Ovary (tissue), 7 donors: ENCODE measurements at regions not wholly inside any gene's neighbourhood (a gene's known extent, or its start where the extent isn't known, plus 50 kb on each side); places are given as distances from the start of the nearest gene placed in this dataset.

Experiments used
- DNase-seq, 5 donors: peaks; one replicate each; pipeline ENCODE4 v3.0.0-alpha.2; 2019 to 2020
- H3K27ac ChIP-seq, 2 donors: fragments of 200-600 bp; one replicate each; pipeline versions ENCODE4 v1.5.1 to v1.8.0; 2019 to 2022
- H3K27me3 ChIP-seq: fragments of 200-600 bp; one replicate; pipeline ENCODE4 v1.8.0; 2022
- H3K36me3 ChIP-seq: fragments of 200-600 bp; sonication (generic); one replicate; pipeline ENCODE4 v1.5.1; 2019
- H3K4me1 ChIP-seq: one replicate; pipeline ENCODE4 v1.8.1; 2013; ENCODE audit warnings: mild to moderate bottlenecking, moderate library complexity; ENCODE audit not compliant: insufficient read depth
- H3K4me3 ChIP-seq: fragments of 200-600 bp; sonication (generic); one replicate; pipeline ENCODE4 v1.5.1; 2017
- H3K9me3 ChIP-seq, 2 donors: fragments of 200-600 bp in 1 of 2; sonication (generic) in 1 of 2; one replicate each; pipeline versions ENCODE4 v1.5.1 to v1.8.1; 2013 to 2019; ENCODE audit warnings: mild to moderate bottlenecking in 1 of 2, moderate library complexity in 1 of 2
- EP300 ChIP-seq: sonication (generic); formaldehyde crosslinking; IDR thresholded peaks from one replicate; pipeline ENCODE4 v1.6.1; 2017; ENCODE audit warnings: antibody characterized with exemption
- POLR2A ChIP-seq: fragments of 450-650 bp; IDR thresholded peaks from one replicate; pipeline ENCODE4 v1.6.1; 2017; ENCODE audit warnings: antibody characterized with exemption, mild to moderate bottlenecking, moderate library complexity
- WGBS, 3 donors: extraction: QIAGEN DNeasy Blood & Tissue Kit in 1 of 3; methylation state at CpG; one replicate each; pipeline versions ENCODE4 v1.1.5 to v1.1.7; 2013 to 2017; 5-methylcytosine and 5-hydroxymethylcytosine counted together
- intact Hi-C, 4 donors: fragments of 100-400 bp; cut with DNase I; formaldehyde crosslinking; loops; one replicate each; pipeline versions ENCODE4 v1.11.0 to v1.15.1; 2022 to 2023
- TF ChIP-seq, protein P1 (sequence below), 3 donors: fragments of 450-650 bp in 2 of 3; fragments of 200-600 bp in 1 of 3; IDR thresholded peaks; one replicate each; pipeline versions ENCODE4 v1.5.1 to v1.8.0; 2016 to 2022; ENCODE audit warnings: antibody characterized with exemption in 3 of 3, mild to moderate bottlenecking in 1 of 3
- donor health status: DM: no; HTN: no; CAD: no; lungs with moderate emphysema.
- donor health status: DM: no; HTN: no; CAD: no.
- donor health status: Bipolar disorder and iron deficiency.
- donor health status: DM: no; HTN: no; CAD: no.
- donor health status: DM: yes; HTN: yes; CAD: no.

DNA sequence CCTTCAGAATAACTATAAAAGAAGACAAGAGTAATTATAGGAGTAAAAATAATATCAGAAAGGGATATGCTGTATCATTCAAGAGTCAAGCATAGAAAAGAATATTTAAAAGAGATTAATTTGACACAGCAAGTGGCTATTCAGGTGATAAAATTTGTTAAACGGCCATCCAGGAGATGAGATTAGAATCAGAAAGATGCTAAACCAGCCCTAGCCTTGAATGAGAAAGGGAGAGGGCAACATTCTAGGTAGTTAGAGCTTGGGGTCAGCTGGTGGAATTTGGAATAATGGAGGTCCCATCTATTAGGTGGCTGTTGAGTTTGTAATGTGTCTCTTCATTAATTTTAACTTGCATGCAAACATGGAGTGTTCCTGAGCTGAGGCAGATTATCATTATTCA is 350.5 kb upstream of the PABPC4L start:
- WGBS, 3 donors = 54 to 74% (median 56%) methylated on average over 1 of the region's 1 CpG
- Histone ChIP-seq H3K4me3 (no peak overlapping the region), H3K4me1 (no peaks in the 10 kb centered on the region), H3K27me3 (no peaks in the 10 kb centered on the region), H3K27ac (no peak overlapping the region), H3K36me3 (no peaks in the 10 kb centered on the region), H3K9me3 (no peaks in the 10 kb centered on the region)
- DNase-seq = no peak
- intact Hi-C loops = no loop called here
- TF ChIP-seq POLR2A (no peak), EP300 (no peak)
- TF ChIP-seq, protein P1, sequence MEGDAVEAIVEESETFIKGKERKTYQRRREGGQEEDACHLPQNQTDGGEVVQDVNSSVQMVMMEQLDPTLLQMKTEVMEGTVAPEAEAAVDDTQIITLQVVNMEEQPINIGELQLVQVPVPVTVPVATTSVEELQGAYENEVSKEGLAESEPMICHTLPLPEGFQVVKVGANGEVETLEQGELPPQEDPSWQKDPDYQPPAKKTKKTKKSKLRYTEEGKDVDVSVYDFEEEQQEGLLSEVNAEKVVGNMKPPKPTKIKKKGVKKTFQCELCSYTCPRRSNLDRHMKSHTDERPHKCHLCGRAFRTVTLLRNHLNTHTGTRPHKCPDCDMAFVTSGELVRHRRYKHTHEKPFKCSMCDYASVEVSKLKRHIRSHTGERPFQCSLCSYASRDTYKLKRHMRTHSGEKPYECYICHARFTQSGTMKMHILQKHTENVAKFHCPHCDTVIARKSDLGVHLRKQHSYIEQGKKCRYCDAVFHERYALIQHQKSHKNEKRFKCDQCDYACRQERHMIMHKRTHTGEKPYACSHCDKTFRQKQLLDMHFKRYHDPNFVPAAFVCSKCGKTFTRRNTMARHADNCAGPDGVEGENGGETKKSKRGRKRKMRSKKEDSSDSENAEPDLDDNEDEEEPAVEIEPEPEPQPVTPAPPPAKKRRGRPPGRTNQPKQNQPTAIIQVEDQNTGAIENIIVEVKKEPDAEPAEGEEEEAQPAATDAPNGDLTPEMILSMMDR (IDR thresholded peaks at IDR 0.05) = no peak

DNA sequence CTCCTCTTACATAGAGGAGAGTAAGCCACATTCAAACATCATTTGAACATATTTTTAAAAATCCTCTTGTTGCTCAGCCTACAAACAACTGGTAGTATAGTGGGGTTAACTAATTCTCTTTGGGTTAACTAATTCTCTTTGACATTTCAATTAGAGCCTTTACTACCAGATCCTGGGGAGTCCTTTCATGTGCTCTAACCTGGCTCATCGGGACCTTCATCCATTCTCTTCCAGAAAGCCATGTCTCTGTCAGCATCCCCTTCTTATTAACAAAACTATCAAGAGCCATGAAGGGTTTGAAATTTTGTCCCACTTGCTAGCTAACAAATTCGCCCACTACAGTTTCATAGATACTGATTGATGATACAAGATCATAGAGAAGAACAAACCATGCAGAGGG is 349.8 kb upstream of the PABPC4L start:
- Histone ChIP-seq H3K36me3 (no peaks in the 10 kb centered on the region), H3K27me3 (no peaks in the 10 kb centered on the region), H3K27ac (no peak overlapping the region), H3K9me3 (no peaks in the 10 kb centered on the region), H3K4me3 (no peak overlapping the region), H3K4me1 (no peaks in the 10 kb centered on the region)
- WGBS, 3 donors = 86 to 89% (median 88%) methylated on average over 2 of the region's 2 CpGs
- DNase-seq = no peak
- intact Hi-C loops = no loop called here
- TF ChIP-seq EP300 (no peak), POLR2A (no peak)
- TF ChIP-seq, protein P1 (IDR thresholded peaks at IDR 0.05) = no peak

DNA sequence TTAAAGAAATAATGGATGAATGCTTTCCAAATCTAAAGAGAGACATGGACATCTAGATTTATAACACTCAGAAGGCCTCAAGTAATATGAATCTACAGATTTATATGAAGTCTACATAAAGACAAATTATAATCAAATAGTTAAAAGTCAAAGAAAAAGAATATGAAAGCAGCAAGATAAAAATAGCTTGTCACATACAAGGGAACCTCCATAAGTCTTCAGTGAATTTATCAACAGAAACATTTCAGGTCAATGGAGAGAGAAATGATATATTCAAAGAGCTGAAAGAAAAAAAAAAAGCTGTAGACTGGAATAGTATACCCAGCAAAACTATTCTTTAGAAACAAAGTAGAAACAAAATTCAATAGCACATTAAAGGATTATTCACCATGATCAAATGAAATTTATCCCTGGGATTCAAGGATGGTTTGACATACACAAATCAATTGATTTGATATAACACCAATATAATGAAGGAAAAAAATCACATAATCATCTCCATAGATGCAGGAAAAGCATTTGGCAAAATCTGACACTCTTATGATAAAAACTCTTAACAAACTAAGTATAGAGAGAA is 346.6 kb upstream of the PABPC4L start:
- no peak for TF ChIP-seq POLR2A
- no peak for TF ChIP-seq EP300
- TF ChIP-seq, protein P1 (IDR thresholded peaks at IDR 0.05) = no peak
- no peaks in the 10 kb centered on the region for H3K9me3 ChIP-seq
- H3K4me1 ChIP-seq = no peaks in the 10 kb centered on the region
- H3K4me3 ChIP-seq = no peak overlapping the region
- DNase-seq = no peak
- no peaks in the 10 kb centered on the region for H3K27me3 ChIP-seq
- no peaks in the 10 kb centered on the region for H3K36me3 ChIP-seq
- no peak overlapping the region for H3K27ac ChIP-seq
- intact Hi-C loops = no loop called here

DNA sequence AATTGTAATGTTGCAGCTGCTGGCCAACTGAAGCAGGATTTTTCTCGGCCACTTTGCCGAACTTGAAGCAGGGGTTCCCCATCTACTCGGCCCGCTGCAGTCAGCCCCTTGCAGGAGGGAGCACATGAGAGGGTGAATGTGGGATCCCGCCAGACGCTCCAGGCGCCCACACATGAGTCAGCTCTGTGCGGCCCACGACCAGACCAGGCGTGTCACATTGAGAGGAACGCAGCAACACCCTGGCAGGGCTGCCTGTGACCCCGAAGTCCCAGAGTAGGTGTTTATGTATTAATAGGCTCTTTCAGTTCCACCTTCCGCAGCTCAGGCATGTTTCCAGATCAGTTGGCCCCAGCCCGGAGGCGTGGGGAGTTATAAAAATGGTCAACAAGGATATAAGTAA is 344.7 kb upstream of the PABPC4L start:
- intact Hi-C loops = no loop called here
- H3K4me3 ChIP-seq = no peak overlapping the region
- no peak overlapping the region for H3K27ac ChIP-seq
- no peaks in the 10 kb centered on the region for H3K36me3 ChIP-seq
- 95 to 96% (median 95%) methylated on average over 15 of the region's 15 CpGs for WGBS, 3 donors
- H3K4me1 ChIP-seq = no peaks in the 10 kb centered on the region
- DNase-seq = no peak
- TF ChIP-seq EP300 (no peak), POLR2A (no peak)
- TF ChIP-seq, protein P1 (IDR thresholded peaks at IDR 0.05) = no peak
- no peaks in the 10 kb centered on the region for H3K9me3 ChIP-seq
- H3K27me3 ChIP-seq = no peaks in the 10 kb centered on the region
